ENCODE measurements at regions not wholly inside any gene's neighbourhood (a gene's known extent, or its start where the extent isn't known, plus 50 kb on each side); places are given as distances from the start of the nearest gene placed in this dataset.
"Not testable (repeated sequence)": the region's sequence is repeated elsewhere in the genome, so short reads cannot be mapped to it uniquely, and the experiment has no call there.

GRCh38 chr14:70257526-70257925 is 68.8 kb upstream of the SLC8A3 start:
- no peaks in the 10 kb centered on the region for H3K36me3 ChIP-seq
- intact Hi-C loops (cut with DNase I) = no loop called here
- TF ChIP-seq POLR2AphosphoS5 (IDR thresholded peaks at IDR 0.05) (no peak), CTCF (IDR thresholded peaks at IDR 0.05) (peak in 1 of 3 experiments; percentile 13)
- DNase-seq (ENCODE audit: extremely low spot score) = no peak
- H3K4me1 ChIP-seq = peaks cover 2 to 8% (median 5%) of the 10 kb centered on the region in 4 donors
- 78% methylated on average over 7 of the region's 7 CpGs for WGBS
- H3K9me3 ChIP-seq = no peaks in the 10 kb centered on the region
- H3K4me3 ChIP-seq = no peak overlapping the region
- peaks cover 0 to 51% (median 2%) of the 10 kb centered on the region in 4 donors for H3K27me3 ChIP-seq
- no peak overlapping the region for H3K27ac ChIP-seq (replicated peaks in 1 of 4)

- WGBS = 37% methylated on average over 2 of the region's 2 CpGs
- H3K27me3 ChIP-seq = peaks cover 0 to 51% (median 2%) of the 10 kb centered on the region in 4 donors
- no peaks in the 10 kb centered on the region for H3K36me3 ChIP-seq
- H3K4me1 ChIP-seq = peaks cover 2 to 8% (median 5%) of the 10 kb centered on the region in 4 donors
- no peak for DNase-seq (ENCODE audit: extremely low spot score)
- no peak overlapping the region for H3K4me3 ChIP-seq
- no peak overlapping the region for H3K27ac ChIP-seq (replicated peaks in 1 of 4)
- intact Hi-C loops (cut with DNase I) = no loop called here
- no peaks in the 10 kb centered on the region for H3K9me3 ChIP-seq
- no peak for TF ChIP-seq POLR2A (IDR thresholded peaks at IDR 0.05; ENCODE audit: low read depth)
- no peak for TF ChIP-seq POLR2AphosphoS5 (IDR thresholded peaks at IDR 0.05)
- no peak for TF ChIP-seq EP300 (IDR thresholded peaks at IDR 0.05)
- TF ChIP-seq CTCF (IDR thresholded peaks at IDR 0.05) = no peak
Observed at GRCh38 chr14:70256601-70257000, 67.8 kb upstream of the SLC8A3 start.

- H3K9me3 ChIP-seq; DNase-seq (ENCODE audit: extremely low spot score); H3K36me3 ChIP-seq; H3K27ac ChIP-seq (replicated peaks in 1 of 4); intact Hi-C loops (cut with DNase I); H3K4me1 ChIP-seq: not testable (repeated sequence)
- 75% methylated on average over 17 of the region's 36 CpGs for WGBS
- H3K4me3 ChIP-seq = peak overlapping the region; percentile 28 to 61 (median 48)
- peaks cover 0 to 51% (median 2%) of the 10 kb centered on the region in 4 donors for H3K27me3 ChIP-seq
Observed at GRCh38 chr14:70255071-70256057, 66.6 kb upstream of the SLC8A3 start.

- H3K4me3 ChIP-seq = peak overlapping the region; percentile 47 to 61 (median 50)
Observed at GRCh38 chr14:70254476-70254961, 65.8 kb upstream of the SLC8A3 start.

GRCh38 chr14:70253547-70253946 is 64.8 kb upstream of the SLC8A3 start:
- 78% methylated on average over 4 of the region's 4 CpGs for WGBS
- H3K4me3 ChIP-seq; H3K9me3 ChIP-seq; H3K4me1 ChIP-seq; DNase-seq (ENCODE audit: extremely low spot score); H3K27ac ChIP-seq (replicated peaks in 1 of 4); intact Hi-C loops (cut with DNase I); H3K36me3 ChIP-seq: not testable (repeated sequence)
- H3K27me3 ChIP-seq = peaks cover 0 to 48% (median 2%) of the 10 kb centered on the region in 4 donors

More at GRCh38 chr14:70254476-70254961, 65.8 kb upstream of the SLC8A3 start:
- 0% methylated on average over 3 of the region's 31 CpGs for WGBS
- no peak overlapping the region for H3K27ac ChIP-seq (replicated peaks in 1 of 4)
- DNase-seq (ENCODE audit: extremely low spot score) = no peak
- H3K27me3 ChIP-seq = peaks cover 0 to 51% (median 2%) of the 10 kb centered on the region in 4 donors
- H3K4me1 ChIP-seq = peaks cover 2 to 8% (median 5%) of the 10 kb centered on the region in 4 donors
- TF ChIP-seq POLR2AphosphoS5 (IDR thresholded peaks at IDR 0.05) (no peak), EP300 (IDR thresholded peaks at IDR 0.05) (no peak), CTCF (IDR thresholded peaks at IDR 0.05) (no peak), POLR2A (IDR thresholded peaks at IDR 0.05; ENCODE audit: low read depth) (no peak)
- intact Hi-C loops (cut with DNase I) = no loop called here
- H3K36me3 ChIP-seq = no peaks in the 10 kb centered on the region
- no peaks in the 10 kb centered on the region for H3K9me3 ChIP-seq

Data from esophagus muscularis mucosa (tissue), 4 donors.